Neural cell (in vitro differentiated cells): ENCODE measurements at regions not wholly inside any gene's neighbourhood (a gene's known extent, or its start where the extent isn't known, plus 50 kb on each side); places are given as distances from the start of the nearest gene placed in this dataset.

ENCODE experiments used
- H2AFZ ChIP-seq: fragments of 200-600, 300-800 bp; sonication (generic), shearing (Covaris generic); 2 replicates; pipeline ENCODE4 v1.6.0; 2014; ENCODE audit warnings: low read depth, mild to moderate bottlenecking, antibody characterized with exemption, low read length, moderate library complexity
- H3F3A ChIP-seq: fragments of 200-600 bp; shearing (Covaris generic); 2 replicates; pipeline ENCODE4 v1.6.1; 2016; ENCODE audit warnings: mild to moderate bottlenecking, moderate library complexity, mixed read lengths, antibody characterized with exemption, low read length; ENCODE audit not compliant: insufficient read depth, poor library complexity, severe bottlenecking
- H3K27ac ChIP-seq: fragments of 200-600, 300-800 bp; sonication (generic), shearing (Covaris generic); 2 replicates; pipeline ENCODE4 v1.5.1; 2014; ENCODE audit warnings: mild to moderate bottlenecking, low read length, moderate library complexity
- H3K27me3 ChIP-seq: fragments of 300-800, 200-600 bp; sonication (generic), shearing (Covaris generic); 2 replicates; pipeline ENCODE4 v1.6.0; 2014; ENCODE audit warnings: mild to moderate bottlenecking, low read depth, low read length, moderate library complexity; ENCODE audit not compliant: insufficient read depth
- H3K36me3 ChIP-seq: fragments of 300-800, 200-600 bp; sonication (generic), shearing (Covaris generic); 2 replicates; pipeline ENCODE4 v1.5.1; 2014; ENCODE audit warnings: mild to moderate bottlenecking, antibody characterized with exemption, low read length, moderate library complexity; ENCODE audit not compliant: insufficient read depth
- H3K4me2 ChIP-seq: fragments of 300-800, 200-600 bp; sonication (generic), shearing (Covaris generic); 2 replicates; pipeline ENCODE4 v1.6.0; 2014; ENCODE audit warnings: mild to moderate bottlenecking, low read length
- H3K4me3 ChIP-seq: fragments of 300-800, 200-600 bp; sonication (generic), shearing (Covaris generic); 2 replicates; pipeline ENCODE4 v1.5.1; 2014; ENCODE audit warnings: mild to moderate bottlenecking, low read length, moderate library complexity
- H3K79me2 ChIP-seq: fragments of 200-600 bp; shearing (Covaris generic); replicated peaks from 2 replicates; pipeline ENCODE4 v1.6.0; 2014; ENCODE audit warnings: mild to moderate bottlenecking, low read length, moderate library complexity; ENCODE audit not compliant: insufficient read depth
- H3K9ac ChIP-seq: fragments of 300-800, 200-600 bp; sonication (generic), shearing (Covaris generic); 2 replicates; pipeline ENCODE4 v1.6.1; 2016; ENCODE audit warnings: mild to moderate bottlenecking, low read length, mixed read lengths
- H3K9me2 ChIP-seq: fragments of 200-600 bp; shearing (Covaris generic); 2 replicates; pipeline ENCODE4 v1.6.1; 2016; ENCODE audit warnings: mild to moderate bottlenecking, low read length, mixed read lengths; ENCODE audit not compliant: insufficient read depth
- H3K9me3 ChIP-seq: fragments of 200-600, 300-800 bp; sonication (generic), shearing (Covaris generic); 2 replicates; pipeline ENCODE4 v1.6.1; 2016; ENCODE audit warnings: mild to moderate bottlenecking, mixed run types, low read length, moderate library complexity, mixed read lengths
- H4K20me1 ChIP-seq: fragments of 200-600 bp; shearing (Covaris generic); 2 replicates; pipeline ENCODE4 v1.6.1; 2016; ENCODE audit warnings: mild to moderate bottlenecking, mixed run types; ENCODE audit not compliant: insufficient read depth
- CTCF ChIP-seq: fragments of 450-650 bp; IDR thresholded peaks from 2 replicates; pipeline ENCODE4 v1.5.1; 2014; ENCODE audit warnings: antibody characterized with exemption, mild to moderate bottlenecking, moderate library complexity; ENCODE audit not compliant: poor library complexity, severe bottlenecking
- EP300 ChIP-seq: fragments of 450-650 bp; conservative IDR thresholded peaks from 2 replicates; pipeline ENCODE4 v1.6.1; 2014; ENCODE audit warnings: antibody characterized with exemption, mild to moderate bottlenecking, moderate library complexity; ENCODE audit not compliant: poor library complexity, severe bottlenecking
- EZH2 ChIP-seq: fragments of 200-600, 300-800 bp; shearing (Covaris generic), sonication (generic); IDR thresholded peaks from 2 replicates; pipeline ENCODE4 v1.6.1; 2014; ENCODE audit warnings: antibody characterized with exemption, low read length, borderline replicate concordance, mild to moderate bottlenecking; ENCODE audit not compliant: insufficient read depth, poor library complexity, severe bottlenecking
- MXI1 ChIP-seq: fragments of 450-650 bp; conservative IDR thresholded peaks from 2 replicates; pipeline ENCODE4 v1.6.1; 2014; ENCODE audit warnings: antibody characterized with exemption, mild to moderate bottlenecking; ENCODE audit not compliant: poor library complexity, severe bottlenecking
- POLR2AphosphoS5 ChIP-seq: IDR thresholded peaks from 2 replicates; pipeline ENCODE4 v1.6.1; 2012
- RAD21 ChIP-seq: fragments of 450-650 bp; conservative IDR thresholded peaks from 2 replicates; pipeline ENCODE4 v1.6.1; 2014; ENCODE audit warnings: antibody characterized with exemption, mild to moderate bottlenecking, moderate library complexity
- REST ChIP-seq: IDR thresholded peaks from 2 replicates; pipeline ENCODE4 v1.6.1; 2012; ENCODE audit warnings: borderline replicate concordance
- SMC3 ChIP-seq: fragments of 450-650 bp; conservative IDR thresholded peaks from 2 replicates; pipeline ENCODE4 v1.6.1; 2014; ENCODE audit warnings: antibody characterized with exemption, mild to moderate bottlenecking, moderate library complexity; ENCODE audit not compliant: poor library complexity
- TAF1 ChIP-seq: IDR thresholded peaks from 2 replicates; pipeline ENCODE4 v1.6.1; 2012; ENCODE audit warnings: low read depth

- no peak overlapping the region for H3K9ac ChIP-seq
- no peak for TF ChIP-seq TAF1
- TF ChIP-seq SMC3: no peak
- TF ChIP-seq CTCF: no peak
- TF ChIP-seq RAD21: no peak
- TF ChIP-seq EP300: no peak
- TF ChIP-seq MXI1: no peak
- no peak for TF ChIP-seq REST
- no peak for TF ChIP-seq POLR2AphosphoS5
- H4K20me1 ChIP-seq: no peaks in the 10 kb centered on the region
- H3K27me3 ChIP-seq: no peaks in the 10 kb centered on the region
- no peaks in the 10 kb centered on the region for H3F3A ChIP-seq
- H3K4me2 ChIP-seq: no peak overlapping the region
- no peaks in the 10 kb centered on the region for H3K9me2 ChIP-seq
- no peak overlapping the region for H3K27ac ChIP-seq
- H3K4me3 ChIP-seq: no peak overlapping the region
- no peak overlapping the region for H2AFZ ChIP-seq
- no peaks in the 10 kb centered on the region for H3K36me3 ChIP-seq
- H3K9me3 ChIP-seq: no peaks in the 10 kb centered on the region
- no peaks in the 10 kb centered on the region for H3K79me2 ChIP-seq
These were observed 124.2 kb upstream of the GAS1 start for GRCh38 chr9:87071473-87071872.

- Histone ChIP-seq H3K36me3 (no peaks in the 10 kb centered on the region), H3F3A (no peaks in the 10 kb centered on the region), H3K27ac (no peak overlapping the region), H3K9me3 (no peaks in the 10 kb centered on the region), H3K9ac (no peak overlapping the region), H4K20me1 (no peaks in the 10 kb centered on the region), H3K27me3 (no peaks in the 10 kb centered on the region), H3K9me2 (no peaks in the 10 kb centered on the region), H3K79me2 (no peaks in the 10 kb centered on the region), H2AFZ (no peak overlapping the region), H3K4me3 (no peak overlapping the region), H3K4me2 (no peak overlapping the region)
- TF ChIP-seq REST: no peak
- TF ChIP-seq MXI1: no peak
- no peak for TF ChIP-seq EZH2
- TF ChIP-seq POLR2AphosphoS5: no peak
- no peak for TF ChIP-seq SMC3
- TF ChIP-seq TAF1: no peak
- no peak for TF ChIP-seq EP300
- TF ChIP-seq RAD21: no peak
- TF ChIP-seq CTCF: no peak
These were observed 126.4 kb upstream of the GAS1 start for GRCh38 chr9:87073692-87074091.
